Panc1 (cell line): ENCODE measurements at regions not wholly inside any gene's neighbourhood (a gene's known extent, or its start where the extent isn't known, plus 50 kb on each side); places are given as distances from the start of the nearest gene placed in this dataset.
"Not testable (repeated sequence)": the region's sequence is repeated elsewhere in the genome, so short reads cannot be mapped to it uniquely, and the experiment has no call there.

Experiments used
- ATAC-seq: fragments of 200-7000 bp; cut with Tn5 transposase; 2 replicates; pipeline ENCODE4 v1.9.1; 2020; ENCODE audit warnings: mild to moderate bottlenecking, moderate library complexity
- BruUV-seq: library from RNA; stranded (reverse); fragments of 400-500 nt; replicated peaks from 2 replicates; lab custom pipeline; 2021; lab: Mats Ljungman, UMichigan
- CTCF ChIA-PET: fragments of 300-600 bp; sonication (Branson Sonifier 250); formaldehyde crosslinking; loops from one replicate; lab custom pipeline; 2022; ENCODE audit warnings: antibody characterized with exemption; lab: Charles Lee
- POLR2A ChIA-PET: fragments of 300-600 bp; sonication (Branson Sonifier 250); formaldehyde crosslinking; loops from one replicate; lab custom pipeline; 2022; ENCODE audit warnings: antibody characterized with exemption; lab: Charles Lee
- DNase-seq: peaks from one replicate; pipeline ENCODE4 v3.0.0-alpha.2; 2010; ENCODE audit warnings: low read depth, low spot score
- H3K27ac ChIP-seq: 2 replicates; pipeline ENCODE4 v1.5.1; 2011; ENCODE audit warnings: mild to moderate bottlenecking, low read length, inconsistent platforms
- H3K27me3 ChIP-seq: fragments of 200-500 bp; sonication (Bioruptor generic); 2 replicates; pipeline ENCODE4 v1.6.0; 2014; ENCODE audit warnings: low read length, inconsistent platforms; ENCODE audit not compliant: control insufficient read depth, insufficient read depth
- H3K36me3 ChIP-seq: fragments of 200-500 bp; sonication (Bioruptor generic); 2 replicates; pipeline ENCODE4 v1.5.1; 2014; ENCODE audit warnings: inconsistent platforms, mild to moderate bottlenecking, low read length, moderate library complexity; ENCODE audit not compliant: control insufficient read depth, insufficient read depth
- H3K4me1 ChIP-seq: 2 replicates; pipeline ENCODE4 v1.5.1; 2011; ENCODE audit warnings: inconsistent platforms, mild to moderate bottlenecking, low read length, moderate library complexity; ENCODE audit not compliant: control insufficient read depth, insufficient read depth
- H3K4me3 ChIP-seq, 2 experiments: 2 replicates each; pipeline ENCODE4 v1.5.1; 2011 to 2012; ENCODE audit warnings: low read depth in 2 of 2, low read length in 2 of 2, mild to moderate bottlenecking in 2 of 2, inconsistent platforms in 1 of 2, moderate library complexity in 1 of 2
- H3K9me3 ChIP-seq: fragments of 200-500 bp; sonication (Bioruptor generic); 2 replicates; pipeline ENCODE4 v1.5.1; 2014; ENCODE audit warnings: low read depth, mild to moderate bottlenecking, inconsistent platforms, low read length, moderate library complexity; ENCODE audit not compliant: control insufficient read depth, insufficient read depth
- CTCF ChIP-seq: fragments of 450-650 bp; IDR thresholded peaks from 2 replicates; pipeline ENCODE4 v1.5.1; 2017; ENCODE audit warnings: mild to moderate bottlenecking
- POLR2AphosphoS5 ChIP-seq: IDR thresholded peaks from 2 replicates; pipeline ENCODE4 v1.6.1; 2012; ENCODE audit warnings: mild to moderate bottlenecking, low read depth, low read length, moderate library complexity
- SIN3A ChIP-seq: IDR thresholded peaks from 2 replicates; pipeline ENCODE4 v1.6.1; 2012; ENCODE audit warnings: low read depth, mild to moderate bottlenecking, low read length, moderate library complexity, borderline replicate concordance; ENCODE audit not compliant: insufficient read depth
- TCF7L2 ChIP-seq: IDR thresholded peaks from 2 replicates; pipeline ENCODE4 v1.6.1; 2011; ENCODE audit warnings: mild to moderate bottlenecking, low read depth, low read length, inconsistent platforms
- in situ Hi-C: cut with HindIII; loops from 2 replicates; pipeline ENCODE4 v1.10.0; 2016; ENCODE audit warnings: low sequenced_read_pairs, low pct_unique_long_range_greater_than_20kb
- intact Hi-C: fragments of 100-400 bp; cut with micrococcal nuclease; formaldehyde crosslinking; loops from one replicate; pipeline ENCODE4 v1.10.0; 2022; ENCODE audit not compliant: unreplicated experiment
- TF ChIP-seq, protein P1 (sequence below), 2 experiments: IDR thresholded peaks; 2 replicates each; pipeline ENCODE4 v1.6.1; 2011 to 2012; ENCODE audit warnings: low read depth in 2 of 2, control low read depth in 1 of 2, low read length in 1 of 2, mild to moderate bottlenecking in 1 of 2, moderate library complexity in 1 of 2; ENCODE audit not compliant: insufficient read depth in 1 of 2

GRCh38 chrX:148120151-148120550 lies 139.0 kb downstream of the FMR1NB start:
- POLR2A ChIA-PET, result no interaction called here
- intact Hi-C loops (no loop called here), in situ Hi-C loops (no loop called here)
- Histone ChIP-seq H3K36me3 (no peaks in the 10 kb centered on the region), H3K9me3 (no peaks in the 10 kb centered on the region), H3K4me1 (no peaks in the 10 kb centered on the region), H3K27ac (no peak overlapping the region), H3K27me3 (no peaks in the 10 kb centered on the region), H3K4me3 (no peak overlapping the region)
- no peak for TF ChIP-seq POLR2AphosphoS5
- TF ChIP-seq SIN3A, result no peak
- TF ChIP-seq CTCF, result no peak
- TF ChIP-seq, protein P1, sequence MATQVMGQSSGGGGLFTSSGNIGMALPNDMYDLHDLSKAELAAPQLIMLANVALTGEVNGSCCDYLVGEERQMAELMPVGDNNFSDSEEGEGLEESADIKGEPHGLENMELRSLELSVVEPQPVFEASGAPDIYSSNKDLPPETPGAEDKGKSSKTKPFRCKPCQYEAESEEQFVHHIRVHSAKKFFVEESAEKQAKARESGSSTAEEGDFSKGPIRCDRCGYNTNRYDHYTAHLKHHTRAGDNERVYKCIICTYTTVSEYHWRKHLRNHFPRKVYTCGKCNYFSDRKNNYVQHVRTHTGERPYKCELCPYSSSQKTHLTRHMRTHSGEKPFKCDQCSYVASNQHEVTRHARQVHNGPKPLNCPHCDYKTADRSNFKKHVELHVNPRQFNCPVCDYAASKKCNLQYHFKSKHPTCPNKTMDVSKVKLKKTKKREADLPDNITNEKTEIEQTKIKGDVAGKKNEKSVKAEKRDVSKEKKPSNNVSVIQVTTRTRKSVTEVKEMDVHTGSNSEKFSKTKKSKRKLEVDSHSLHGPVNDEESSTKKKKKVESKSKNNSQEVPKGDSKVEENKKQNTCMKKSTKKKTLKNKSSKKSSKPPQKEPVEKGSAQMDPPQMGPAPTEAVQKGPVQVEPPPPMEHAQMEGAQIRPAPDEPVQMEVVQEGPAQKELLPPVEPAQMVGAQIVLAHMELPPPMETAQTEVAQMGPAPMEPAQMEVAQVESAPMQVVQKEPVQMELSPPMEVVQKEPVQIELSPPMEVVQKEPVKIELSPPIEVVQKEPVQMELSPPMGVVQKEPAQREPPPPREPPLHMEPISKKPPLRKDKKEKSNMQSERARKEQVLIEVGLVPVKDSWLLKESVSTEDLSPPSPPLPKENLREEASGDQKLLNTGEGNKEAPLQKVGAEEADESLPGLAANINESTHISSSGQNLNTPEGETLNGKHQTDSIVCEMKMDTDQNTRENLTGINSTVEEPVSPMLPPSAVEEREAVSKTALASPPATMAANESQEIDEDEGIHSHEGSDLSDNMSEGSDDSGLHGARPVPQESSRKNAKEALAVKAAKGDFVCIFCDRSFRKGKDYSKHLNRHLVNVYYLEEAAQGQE (IDR thresholded peaks at IDR 0.05; ENCODE audit: insufficient read depth in 1 of 2, low read depth in 2 of 2, low read length in 1 of 2), result no peak
- no peak for TF ChIP-seq TCF7L2
- no peak for ATAC-seq
- CTCF ChIA-PET, result no interaction called here
- no TSS peak for BruUV-seq
- no peak for DNase-seq

DNA sequence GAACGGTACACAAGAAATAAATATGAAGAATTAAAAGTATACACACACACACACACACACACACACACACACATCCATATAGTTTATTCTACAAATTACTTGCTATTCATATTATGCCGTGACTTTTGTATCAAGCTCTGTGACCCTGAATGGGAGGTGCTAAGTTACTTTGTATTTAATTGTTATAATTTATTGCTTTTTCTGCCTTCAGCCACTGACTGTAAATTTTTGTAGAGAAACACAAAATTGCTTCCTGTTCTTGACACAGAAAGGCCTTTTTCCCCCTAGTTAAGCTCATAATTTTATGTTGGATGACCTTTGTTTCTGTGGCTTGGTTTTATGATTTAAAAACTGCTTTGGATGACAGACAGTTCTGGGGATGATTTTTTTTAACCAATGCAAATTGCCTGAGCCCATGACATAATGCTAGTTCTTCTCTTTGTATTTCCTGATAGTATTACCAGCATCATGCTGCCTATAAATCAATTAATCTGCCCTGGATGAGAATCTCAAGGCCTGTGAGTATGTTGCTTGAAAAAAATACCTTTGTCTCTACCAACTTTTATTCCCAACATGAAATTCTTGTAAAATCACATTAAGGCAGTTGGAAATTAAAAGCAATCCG lies 140.0 kb downstream of the FMR1NB start:
- no peak for ATAC-seq
- Histone ChIP-seq H3K4me3 (no peak overlapping the region), H3K9me3 (no peaks in the 10 kb centered on the region), H3K27ac (no peak overlapping the region), H3K27me3 (no peaks in the 10 kb centered on the region), H3K36me3 (no peaks in the 10 kb centered on the region), H3K4me1 (no peaks in the 10 kb centered on the region)
- CTCF ChIA-PET, result no interaction called here
- intact Hi-C loops (no loop called here), in situ Hi-C loops (no loop called here)
- no TSS peak for BruUV-seq
- TF ChIP-seq, protein P1 (IDR thresholded peaks at IDR 0.05; ENCODE audit: insufficient read depth in 1 of 2, low read depth in 2 of 2, low read length in 1 of 2), result no peak
- TF ChIP-seq SIN3A (no peak), CTCF (no peak), TCF7L2 (no peak), POLR2AphosphoS5 (no peak)
- no peak for DNase-seq
- POLR2A ChIA-PET, result no interaction called here

GRCh38 chrX:148128872-148129505 lies 147.9 kb downstream of the FMR1NB start:
- CTCF ChIA-PET, result not testable (repeated sequence)

More at GRCh38 chrX:148128872-148129505, 147.9 kb downstream of the FMR1NB start:
- DNase-seq, in situ Hi-C loops, intact Hi-C loops, H3K4me3 ChIP-seq, H3K4me1 ChIP-seq, H3K27ac ChIP-seq, H3K9me3 ChIP-seq, POLR2A ChIA-PET, BruUV-seq, H3K36me3 ChIP-seq, ATAC-seq, H3K27me3 ChIP-seq: not testable (repeated sequence)
